ENCODE measurements at regions not wholly inside any gene's neighbourhood (a gene's known extent, or its start where the extent isn't known, plus 50 kb on each side); places are given as distances from the start of the nearest gene placed in this dataset.

GRCh38 chr13:67402546-67402945, 172.4 kb upstream of the PCDH9 start:
- Histone ChIP-seq H3K4me1 (no peaks in the 10 kb centered on the region), H3K36me3 (no peaks in the 10 kb centered on the region), H3K4me2 (no peak overlapping the region), H3K9me3 (ENCODE audit: low read depth) (no peaks in the 10 kb centered on the region), H3K27me3 (no peaks in the 10 kb centered on the region), H3K79me2 (ENCODE audit: low read depth) (no peaks in the 10 kb centered on the region), H2AFZ (replicated peaks) (no peak overlapping the region), H3K9ac (no peak overlapping the region), H3F3A (ENCODE audit: low read depth) (no peaks in the 10 kb centered on the region), H3K27ac (no peak overlapping the region), H4K20me1 (ENCODE audit: low read depth) (no peaks in the 10 kb centered on the region), H3K4me3 (no peak overlapping the region)
- H3K27me3 Mint-ChIP-seq (ENCODE audit: insufficient read depth, low read depth) = peaks cover 6% of the 10 kb centered on the region
- no peak overlapping the region for H3K4me3 Mint-ChIP-seq
- no peaks in the 10 kb centered on the region for H3K4me1 Mint-ChIP-seq
- peaks cover 2% of the 10 kb centered on the region for H3K36me3 Mint-ChIP-seq
- peaks cover 7% of the 10 kb centered on the region for H3K9me3 Mint-ChIP-seq
- TF ChIP-seq EZH2 (IDR thresholded peaks at IDR 0.05) = no peak
- TF ChIP-seq CTCF (IDR thresholded peaks at IDR 0.05) = no peak
- no peak for TF ChIP-seq EZH2phosphoT487 (IDR thresholded peaks at IDR 0.05)
- no peak for DNase-seq (ENCODE audit: low spot score)
- H3K27ac Mint-ChIP-seq = no peak overlapping the region

DNA sequence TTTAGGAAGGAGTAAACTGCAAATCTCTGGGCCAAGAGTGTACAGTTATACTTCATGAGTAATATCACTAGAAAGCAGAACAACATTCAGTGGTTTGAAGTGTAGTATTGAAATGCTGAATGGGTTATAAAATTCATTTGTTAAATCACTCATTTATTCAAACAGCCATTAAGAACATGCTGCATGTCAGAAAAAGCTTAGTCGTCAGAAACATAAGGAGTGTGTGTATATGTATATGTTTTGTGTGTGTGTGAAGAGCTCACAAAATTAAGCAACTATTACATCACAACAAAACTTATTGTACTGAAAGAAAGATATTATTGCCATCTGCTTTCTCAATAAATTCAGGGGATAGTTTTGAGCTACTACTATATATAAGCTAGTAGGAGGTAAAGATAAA, 165.4 kb upstream of the PCDH9 start:
- Histone ChIP-seq H3K9me3 (ENCODE audit: low read depth) (no peaks in the 10 kb centered on the region), H3K4me3 (no peak overlapping the region), H3K27me3 (no peaks in the 10 kb centered on the region), H2AFZ (replicated peaks) (no peak overlapping the region), H3F3A (ENCODE audit: low read depth) (no peaks in the 10 kb centered on the region), H3K36me3 (no peaks in the 10 kb centered on the region), H3K79me2 (ENCODE audit: low read depth) (no peaks in the 10 kb centered on the region), H3K4me1 (no peaks in the 10 kb centered on the region), H3K4me2 (no peak overlapping the region), H3K9ac (no peak overlapping the region), H3K27ac (no peak overlapping the region), H4K20me1 (ENCODE audit: low read depth) (no peaks in the 10 kb centered on the region)
- TF ChIP-seq CTCF (IDR thresholded peaks at IDR 0.05) = no peak
- TF ChIP-seq EZH2 (IDR thresholded peaks at IDR 0.05) = no peak
- TF ChIP-seq EZH2phosphoT487 (IDR thresholded peaks at IDR 0.05) = no peak
- H3K36me3 Mint-ChIP-seq = peaks cover 2% of the 10 kb centered on the region
- no peaks in the 10 kb centered on the region for H3K4me1 Mint-ChIP-seq
- peaks cover 5% of the 10 kb centered on the region for H3K9me3 Mint-ChIP-seq
- no peak for DNase-seq (ENCODE audit: low spot score)
- H3K27ac Mint-ChIP-seq = no peak overlapping the region
- no peak overlapping the region for H3K4me3 Mint-ChIP-seq
- H3K27me3 Mint-ChIP-seq (ENCODE audit: insufficient read depth, low read depth) = peaks cover 6% of the 10 kb centered on the region

GRCh38 chr13:67392014-67392413, 161.9 kb upstream of the PCDH9 start:
- TF ChIP-seq CTCF (IDR thresholded peaks at IDR 0.05) = no peak
- TF ChIP-seq EZH2 (IDR thresholded peaks at IDR 0.05) = no peak
- TF ChIP-seq EZH2phosphoT487 (IDR thresholded peaks at IDR 0.05) = no peak
- no peaks in the 10 kb centered on the region for H4K20me1 ChIP-seq (ENCODE audit: low read depth)
- H3K9me3 Mint-ChIP-seq = no peaks in the 10 kb centered on the region
- H3K27ac Mint-ChIP-seq = no peak overlapping the region
- H3K79me2 ChIP-seq (ENCODE audit: low read depth) = no peaks in the 10 kb centered on the region
- no peak for DNase-seq (ENCODE audit: low spot score)
- H3K27ac ChIP-seq = no peak overlapping the region
- H3K27me3 Mint-ChIP-seq (ENCODE audit: insufficient read depth, low read depth) = no peaks in the 10 kb centered on the region
- H3K4me1 ChIP-seq = no peaks in the 10 kb centered on the region
- H3K9me3 ChIP-seq (ENCODE audit: low read depth) = no peaks in the 10 kb centered on the region
- no peak overlapping the region for H3K9ac ChIP-seq
- no peak overlapping the region for H3K4me3 Mint-ChIP-seq
- no peaks in the 10 kb centered on the region for H3K27me3 ChIP-seq
- no peaks in the 10 kb centered on the region for H3F3A ChIP-seq (ENCODE audit: low read depth)
- H3K4me1 Mint-ChIP-seq = no peaks in the 10 kb centered on the region
- no peak overlapping the region for H3K4me2 ChIP-seq
- no peak overlapping the region for H3K4me3 ChIP-seq
- no peaks in the 10 kb centered on the region for H3K36me3 ChIP-seq
- no peaks in the 10 kb centered on the region for H3K36me3 Mint-ChIP-seq
- no peak overlapping the region for H2AFZ ChIP-seq (replicated peaks)

All from neural progenitor cell (in vitro differentiated cells).